ENCODE measurements at regions not wholly inside any gene's neighbourhood (a gene's known extent, or its start where the extent isn't known, plus 50 kb on each side); places are given as distances from the start of the nearest gene placed in this dataset.

GRCh38 chr10:121282797-121283515, 315.3 kb downstream of the FGFR2 start:
- no peak for TF ChIP-seq CTCF (IDR thresholded peaks at IDR 0.05)
- no peak overlapping the region for H3K27ac ChIP-seq
- no peak overlapping the region for H3K4me3 ChIP-seq
- DNase-seq (ENCODE audit: low spot score), result no peak

DNA sequence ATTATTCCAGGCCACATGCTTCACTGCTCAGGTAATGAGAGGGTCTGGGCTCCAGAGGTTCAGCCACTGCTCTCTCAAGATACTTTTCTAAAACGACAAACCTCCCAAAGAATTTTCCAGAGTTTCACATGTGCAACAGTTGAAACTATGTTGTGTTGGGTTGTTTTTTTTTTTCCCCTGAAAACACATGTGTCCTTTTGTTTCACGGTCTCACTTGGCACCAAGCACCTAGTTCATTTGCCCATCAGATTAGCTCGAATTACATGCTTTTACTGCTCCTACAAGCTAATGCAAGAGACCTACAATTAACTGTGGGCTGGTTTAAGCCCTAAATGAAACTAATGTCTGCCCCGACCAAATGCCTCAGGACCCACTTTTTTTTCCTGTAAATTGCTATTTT, 313.3 kb downstream of the FGFR2 start:
- no peak overlapping the region for H3K27ac ChIP-seq
- TF ChIP-seq CTCF (IDR thresholded peaks at IDR 0.05), result no peak

DNA sequence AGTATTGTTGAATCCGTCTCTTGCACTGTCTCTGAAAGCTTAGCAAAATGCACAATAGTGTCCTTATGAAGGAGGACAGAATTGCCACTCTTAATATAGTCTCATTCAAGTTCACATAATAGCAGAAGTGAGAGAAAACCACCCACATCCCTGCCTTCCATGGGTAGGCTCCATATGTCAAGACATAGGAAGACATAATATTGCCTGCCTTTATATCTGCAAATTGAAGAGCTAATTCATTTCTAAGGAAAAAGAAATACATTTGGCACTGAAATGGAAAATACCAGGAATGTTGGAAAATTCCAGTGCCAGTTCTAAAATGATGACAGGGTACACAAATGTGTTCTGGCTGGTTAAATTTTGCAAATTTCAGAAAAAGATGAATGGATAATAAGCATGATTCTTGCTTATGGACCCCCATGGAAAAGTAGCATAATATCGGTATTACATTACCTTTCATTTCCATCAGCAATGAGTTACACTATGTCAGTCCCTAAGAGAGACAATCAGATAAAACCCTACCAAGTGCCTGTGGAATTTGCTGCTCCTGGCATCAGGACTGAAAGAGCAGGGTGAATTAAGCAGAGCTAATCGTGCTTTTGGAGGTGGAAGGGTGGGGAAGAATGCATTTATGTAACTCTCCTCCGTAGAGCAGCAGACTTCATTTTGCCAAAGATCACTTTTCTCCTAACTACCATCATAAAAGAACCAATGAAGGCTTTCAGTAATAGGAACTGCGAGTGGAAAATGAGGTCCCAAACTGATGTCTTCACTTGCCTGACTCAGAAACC, 312.6 kb downstream of the FGFR2 start:
- Histone ChIP-seq H3K27ac (no peak overlapping the region), H3K4me3 (no peak overlapping the region)
- TF ChIP-seq CTCF (IDR thresholded peaks at IDR 0.05), result no peak
- no peak for DNase-seq (ENCODE audit: low spot score)

More for the DNA sequence above, 313.3 kb downstream of the FGFR2 start:
- no peak for DNase-seq (ENCODE audit: low spot score)
- no peak overlapping the region for H3K4me3 ChIP-seq

GRCh38 chr10:121288011-121288410, 310.2 kb downstream of the FGFR2 start:
- no peak overlapping the region for H3K27ac ChIP-seq
- DNase-seq (ENCODE audit: low spot score), result no peak
- H3K4me3 ChIP-seq, result no peak overlapping the region
- no peak for TF ChIP-seq CTCF (IDR thresholded peaks at IDR 0.05)

GRCh38 chr10:121288864-121289661, 309.2 kb downstream of the FGFR2 start:
- DNase-seq (ENCODE audit: low spot score), result no peak
- no peak overlapping the region for H3K27ac ChIP-seq
- no peak overlapping the region for H3K4me3 ChIP-seq
- TF ChIP-seq CTCF (IDR thresholded peaks at IDR 0.05), result no peak

DNA sequence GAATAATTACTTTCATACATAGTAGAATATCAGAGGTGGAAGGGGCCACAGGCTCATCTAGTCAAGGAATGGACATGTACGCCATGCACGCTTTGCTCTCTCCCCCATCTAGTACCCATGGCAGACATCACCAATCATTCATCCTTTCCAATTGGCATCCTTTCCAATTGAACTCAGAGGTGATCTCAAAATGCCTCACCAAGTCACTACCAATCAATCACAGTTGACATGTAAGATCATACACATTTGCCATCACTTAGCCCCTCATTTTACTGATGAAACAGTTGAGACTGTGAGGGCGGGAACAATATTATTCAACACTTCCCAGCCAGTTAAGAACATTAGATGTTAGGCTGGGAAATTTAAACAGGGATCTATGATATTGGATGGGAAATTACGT, 308.4 kb downstream of the FGFR2 start:
- DNase-seq (ENCODE audit: low spot score), result no peak
- H3K27ac ChIP-seq, result no peak overlapping the region
- H3K4me3 ChIP-seq, result no peak overlapping the region
- no peak for TF ChIP-seq CTCF (IDR thresholded peaks at IDR 0.05)
